ENCODE measurements at regions not wholly inside any gene's neighbourhood (a gene's known extent, or its start where the extent isn't known, plus 50 kb on each side); places are given as distances from the start of the nearest gene placed in this dataset.
"Not testable (repeated sequence)": the region's sequence is repeated elsewhere in the genome, so short reads cannot be mapped to it uniquely, and the experiment has no call there.

DNA sequence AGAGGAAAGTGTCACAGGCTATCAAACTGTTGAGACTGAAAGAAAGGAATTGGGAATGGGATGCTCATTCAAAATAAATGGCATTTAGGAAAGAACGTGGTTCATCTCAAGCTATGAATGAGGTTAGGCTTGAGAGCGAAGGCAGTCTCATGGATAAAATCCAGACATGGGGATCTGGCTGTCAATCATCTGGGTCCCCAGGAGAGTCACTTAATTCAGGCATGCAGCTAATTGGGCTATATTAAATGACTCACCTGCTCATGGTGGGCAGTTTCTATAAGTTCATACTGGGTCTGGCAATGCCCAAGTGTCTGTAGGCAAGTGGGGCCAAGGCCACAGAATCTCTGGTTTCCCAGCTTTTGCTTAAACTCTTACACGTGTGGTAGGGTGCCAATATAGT lies 286.5 kb upstream of the SEMA6A start:
- no peak for DNase-seq

DNA sequence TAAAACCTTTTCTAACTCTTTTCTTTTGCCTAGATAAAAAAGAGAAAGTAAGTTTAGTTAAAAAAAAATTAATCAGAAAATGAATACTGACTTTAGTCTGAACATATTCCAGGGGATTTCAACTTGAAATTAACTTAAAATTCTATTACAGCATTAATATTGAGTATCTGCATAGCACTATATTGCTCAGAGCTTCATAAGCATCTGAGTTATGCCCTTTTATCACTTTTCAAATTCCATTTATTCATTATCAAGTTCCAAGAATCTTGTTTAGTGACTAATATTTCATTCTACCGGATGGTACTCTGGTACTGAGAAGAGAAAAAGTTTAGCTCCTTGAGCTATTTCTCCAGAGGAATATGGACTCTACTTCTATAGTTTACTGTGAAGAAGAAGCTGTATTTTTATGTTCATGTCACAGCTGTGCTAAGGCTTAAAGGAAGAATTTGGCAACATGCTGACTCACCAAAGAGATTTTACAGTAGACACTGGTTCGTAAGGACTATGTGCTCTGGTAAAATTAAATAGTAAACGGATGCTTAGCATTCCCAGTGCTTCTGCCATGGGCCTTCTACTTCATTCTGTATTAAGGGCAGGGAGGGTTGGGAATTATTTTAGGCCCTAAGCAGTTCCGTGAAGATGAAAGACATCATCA lies 285.2 kb upstream of the SEMA6A start:
- no peak for DNase-seq

DNA sequence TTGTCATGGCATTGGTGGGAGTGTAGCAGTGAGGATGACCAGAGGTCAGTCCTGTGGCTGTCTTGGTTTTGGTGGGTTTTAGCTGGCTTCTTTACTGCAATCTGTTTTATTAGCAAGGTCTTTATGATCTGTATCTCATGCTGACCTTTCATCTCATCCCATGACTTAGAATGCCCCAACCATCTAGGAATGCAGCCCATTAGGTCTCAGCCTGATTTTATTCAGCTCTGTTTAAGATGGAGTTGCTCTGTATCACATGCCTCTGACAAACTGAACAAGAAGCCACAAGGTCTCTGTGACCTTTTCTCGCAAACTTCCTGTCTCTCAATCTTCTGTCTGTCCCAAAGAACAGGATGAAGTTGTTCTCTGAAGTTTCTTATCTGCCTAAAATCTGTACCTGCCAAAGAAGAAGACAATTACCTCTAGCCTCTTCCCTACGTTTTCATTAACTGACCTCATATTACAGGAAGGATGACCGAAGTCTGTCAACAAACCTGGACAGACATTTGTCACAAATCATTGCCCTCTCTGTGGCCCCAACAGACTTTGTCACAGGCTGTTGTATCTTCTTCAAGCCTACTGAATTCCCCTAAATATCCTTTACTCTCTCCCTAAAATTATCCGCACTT lies 284.2 kb upstream of the SEMA6A start:
- DNase-seq, result no peak

DNA sequence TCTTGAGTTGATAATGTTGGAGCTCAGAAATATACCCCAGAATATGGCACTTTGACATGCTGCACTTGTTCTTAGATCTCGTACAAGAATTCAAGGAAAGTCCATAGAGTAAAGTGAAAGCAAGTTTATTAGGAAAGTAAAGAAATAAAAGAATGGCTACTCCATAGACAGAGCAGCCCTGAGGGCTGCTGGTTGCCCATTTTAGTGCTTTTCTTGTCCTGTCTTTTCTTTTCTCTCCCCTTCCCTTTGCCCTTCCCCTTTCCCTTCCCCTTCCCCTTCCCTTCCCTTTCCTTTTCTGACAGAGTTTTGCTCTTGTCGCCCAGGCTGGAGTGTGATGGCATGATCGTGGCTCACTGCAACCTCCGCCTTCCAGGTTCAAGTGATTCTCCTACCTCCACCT lies 283.4 kb upstream of the SEMA6A start:
- DNase-seq, result not testable (repeated sequence)

DNA sequence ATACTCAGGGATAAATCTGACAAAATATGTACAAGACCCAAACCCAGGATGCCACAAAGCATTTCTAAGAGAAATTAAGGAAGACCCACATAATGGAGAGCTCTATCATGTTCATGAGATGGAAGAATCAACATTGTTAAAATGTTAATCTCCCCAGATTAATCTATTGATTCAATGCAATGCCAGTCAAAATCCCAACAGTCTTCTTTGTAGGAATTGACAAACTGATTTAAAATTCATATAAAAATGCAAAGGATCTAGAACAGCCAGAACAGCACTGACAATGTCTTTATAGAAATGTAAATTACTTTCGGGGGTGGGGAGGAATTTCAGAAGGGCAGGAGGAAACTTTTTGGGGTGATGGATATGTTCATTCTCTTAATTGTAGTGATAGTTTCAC lies 281.6 kb upstream of the SEMA6A start:
- DNase-seq, result no peak

DNA sequence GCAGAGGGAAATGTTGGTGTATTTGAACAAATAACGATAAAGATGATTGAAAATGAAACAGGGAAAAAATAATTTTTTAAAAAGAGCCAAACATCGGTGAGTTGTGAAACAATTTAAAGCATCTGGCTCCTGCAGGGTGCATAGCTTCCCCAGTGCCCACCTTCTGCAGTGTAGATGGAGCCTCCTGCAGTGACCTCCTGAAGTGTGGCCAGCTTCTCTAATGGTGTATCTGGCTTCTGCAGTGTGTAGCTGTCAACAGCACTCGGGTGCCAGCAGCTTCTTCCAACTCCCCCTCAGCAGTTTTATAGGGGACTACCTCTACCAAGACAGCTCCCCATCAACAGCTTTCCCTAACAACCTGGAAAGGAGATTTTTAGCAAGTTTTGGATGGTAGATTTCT lies 279.4 kb upstream of the SEMA6A start:
- no peak for DNase-seq

DNA sequence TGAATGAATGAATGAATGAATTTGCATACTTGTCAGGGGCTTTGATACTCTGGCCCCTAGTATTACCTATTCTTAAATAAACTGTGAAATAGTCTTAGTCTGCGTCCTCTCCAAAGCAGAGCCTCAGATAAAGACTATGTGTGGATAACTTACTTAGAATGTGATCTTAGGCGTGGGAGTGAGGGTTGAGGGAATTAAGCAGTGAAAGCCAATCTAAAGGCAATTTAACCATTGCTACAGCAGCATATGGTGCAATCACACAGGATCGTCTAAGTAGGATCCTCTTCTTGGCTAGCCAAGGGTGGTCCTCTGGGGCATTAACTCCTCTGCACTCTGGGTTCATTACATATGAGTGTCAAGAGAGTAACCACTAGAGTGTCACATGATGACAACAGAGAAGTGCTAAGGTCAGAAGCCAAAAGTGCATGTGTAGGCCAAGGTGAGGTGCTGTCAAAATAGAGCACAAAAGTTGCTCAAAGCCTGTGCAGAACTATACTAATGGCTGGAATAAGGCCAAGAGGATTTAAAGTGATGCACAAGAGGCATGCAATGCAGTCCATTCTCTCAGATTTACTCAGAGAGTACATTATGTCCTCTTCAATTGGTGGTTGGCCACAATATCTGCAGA lies 274.4 kb upstream of the SEMA6A start:
- no peak for DNase-seq

DNA sequence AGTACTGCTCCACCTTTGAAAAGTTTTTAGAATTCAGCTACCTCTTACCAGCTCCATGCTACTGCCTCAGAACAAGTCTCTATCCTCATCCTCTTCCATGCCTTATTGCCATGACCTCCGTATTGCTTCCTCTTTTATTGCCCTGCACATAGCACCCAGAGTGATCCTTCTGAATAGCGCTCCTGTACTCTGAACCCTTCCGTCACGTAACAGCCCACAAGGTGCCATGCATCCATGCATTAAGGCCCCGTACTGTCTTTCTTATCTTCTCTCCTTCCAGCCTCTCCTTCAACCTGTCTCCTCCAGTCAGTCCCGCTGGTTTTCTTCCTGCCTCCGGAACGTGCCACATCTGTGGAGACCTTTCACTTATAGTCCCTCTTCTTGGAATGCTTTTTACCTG lies 273.3 kb upstream of the SEMA6A start:
- no peak for DNase-seq

DNA sequence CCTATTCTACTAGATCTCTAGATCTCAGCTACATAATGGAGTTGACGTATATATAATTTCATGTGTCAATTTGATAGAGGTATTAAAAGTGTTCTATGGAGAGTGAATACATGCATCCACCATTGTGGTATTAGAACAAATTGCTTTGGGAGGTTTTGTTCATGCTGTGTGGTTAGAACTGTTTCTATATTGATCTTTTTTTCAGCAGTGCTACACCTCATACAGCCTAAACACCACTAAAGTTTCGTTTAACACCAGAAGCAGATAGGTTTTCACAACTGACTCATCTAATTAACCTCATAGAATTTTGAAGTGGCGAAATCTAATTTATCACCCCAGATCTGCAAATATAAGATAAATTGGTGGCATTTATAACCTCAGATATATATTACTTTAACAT lies 269.4 kb upstream of the SEMA6A start:
- DNase-seq, result no peak

DNA sequence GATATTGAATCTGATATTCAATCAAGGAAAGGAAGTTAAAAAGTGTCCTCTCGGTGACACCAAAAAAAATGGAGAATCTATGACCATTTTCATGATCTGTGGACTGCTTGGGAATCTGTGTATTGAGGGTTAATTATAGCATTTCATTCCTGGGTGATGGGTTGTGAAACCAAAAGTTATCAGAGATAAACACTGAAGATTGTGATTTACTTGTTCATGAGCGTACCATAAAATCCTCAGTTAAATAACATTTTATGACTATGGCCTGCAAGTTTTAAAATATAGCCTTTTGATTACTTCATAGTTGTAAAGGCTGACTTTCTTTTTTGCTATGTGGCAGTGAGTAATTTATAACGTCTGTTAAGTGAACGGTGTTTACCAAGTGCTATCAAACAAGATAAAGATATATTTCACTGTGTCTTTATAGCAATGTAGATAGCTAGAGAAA lies 267.9 kb upstream of the SEMA6A start:
- DNase-seq, result no peak

DNA sequence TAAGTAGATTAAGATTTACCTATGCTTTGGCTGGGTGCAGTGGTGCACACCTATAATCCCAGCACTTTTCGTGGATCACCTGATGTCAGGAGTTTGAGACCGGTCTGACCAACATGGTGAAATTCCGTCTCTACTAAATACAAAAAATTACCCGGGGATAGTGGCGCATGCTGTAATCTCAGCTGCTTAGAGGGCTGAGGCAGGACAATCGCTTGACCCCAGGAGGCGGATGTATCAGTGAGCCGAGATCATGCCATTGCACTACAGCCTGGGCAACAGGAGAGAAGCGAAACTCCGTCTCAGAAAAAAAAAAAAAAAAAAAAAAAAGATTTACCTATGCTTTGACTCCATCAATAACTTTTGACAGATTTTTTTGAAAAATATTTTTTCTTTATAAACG lies 267.1 kb upstream of the SEMA6A start:
- DNase-seq, result no peak

DNA sequence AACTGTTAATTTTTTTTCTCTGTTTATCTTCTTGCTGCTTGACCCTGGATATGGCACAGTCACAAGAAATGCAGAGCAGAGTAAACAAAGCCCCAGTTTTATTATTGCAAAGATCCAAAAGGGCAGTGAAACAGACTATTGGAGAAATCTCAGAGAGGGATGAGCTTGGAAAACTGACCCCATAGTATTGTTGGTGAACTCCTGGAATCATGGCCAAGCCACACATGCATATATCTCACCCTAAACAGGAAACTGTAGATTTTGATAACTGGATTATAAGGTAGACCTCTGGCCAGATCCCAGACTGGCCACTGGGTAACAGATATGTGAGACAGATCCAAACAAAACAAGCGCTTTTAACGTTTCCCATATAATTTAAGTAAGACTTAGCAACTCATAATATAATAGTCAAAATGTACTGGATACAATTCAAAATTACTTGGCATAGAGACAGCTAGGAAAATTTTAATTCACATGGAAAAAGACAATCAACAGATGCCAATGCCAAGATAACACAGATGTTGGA lies 263.5 kb upstream of the SEMA6A start:
- DNase-seq, result no peak

DNA sequence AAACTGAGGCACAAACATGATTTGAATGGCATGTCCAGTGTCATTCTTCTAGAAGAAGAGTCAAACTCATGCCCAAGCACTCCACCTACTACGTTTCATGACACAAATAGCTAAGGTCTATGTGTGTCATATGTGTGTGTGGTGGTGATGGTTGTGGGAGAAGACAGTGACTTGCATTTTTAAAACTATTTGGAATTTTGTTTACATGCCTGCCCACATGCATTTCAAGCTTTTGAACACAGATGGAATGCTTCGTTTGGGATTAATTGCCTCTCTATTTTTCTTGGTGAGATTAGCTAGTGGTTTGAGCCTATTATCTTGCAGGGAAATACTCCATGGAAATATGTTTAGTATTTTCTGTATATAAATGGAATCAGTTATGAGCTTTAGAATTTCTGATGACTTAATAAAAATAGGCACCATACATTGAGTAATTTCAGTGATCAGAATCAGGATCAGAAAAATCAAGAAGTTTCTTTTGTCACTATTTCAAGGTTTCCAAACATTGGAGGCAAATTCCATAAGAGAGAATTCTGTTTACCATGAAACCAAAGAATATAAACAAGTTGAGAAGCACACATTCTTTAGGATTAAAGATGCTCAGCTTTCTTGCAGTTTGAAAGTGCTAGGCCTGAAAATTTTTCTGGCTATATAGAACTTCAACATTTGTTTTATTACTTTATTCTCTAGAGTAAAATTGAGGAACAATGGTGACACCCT lies 260.3 kb upstream of the SEMA6A start:
- DNase-seq, result no peak

DNA sequence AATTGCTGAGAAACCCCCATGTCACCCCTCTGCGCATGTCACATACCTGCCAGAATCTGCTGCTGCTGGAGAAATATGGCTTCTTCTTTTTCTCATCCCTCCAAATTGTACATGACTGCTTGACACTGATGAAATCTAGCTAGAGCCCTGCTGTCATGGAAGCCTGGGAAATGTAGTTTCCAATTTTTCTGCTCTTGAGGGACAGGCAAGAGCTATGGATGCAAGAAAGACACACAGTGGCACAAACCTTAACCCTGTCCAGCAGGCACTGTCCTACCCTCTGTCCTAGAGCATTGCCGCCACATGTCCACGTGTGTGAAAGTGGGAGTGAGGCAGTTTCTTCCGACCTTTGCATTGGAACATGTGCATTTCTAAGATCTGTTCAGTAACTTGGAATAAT lies 255.5 kb upstream of the SEMA6A start:
- DNase-seq, result no peak

DNA sequence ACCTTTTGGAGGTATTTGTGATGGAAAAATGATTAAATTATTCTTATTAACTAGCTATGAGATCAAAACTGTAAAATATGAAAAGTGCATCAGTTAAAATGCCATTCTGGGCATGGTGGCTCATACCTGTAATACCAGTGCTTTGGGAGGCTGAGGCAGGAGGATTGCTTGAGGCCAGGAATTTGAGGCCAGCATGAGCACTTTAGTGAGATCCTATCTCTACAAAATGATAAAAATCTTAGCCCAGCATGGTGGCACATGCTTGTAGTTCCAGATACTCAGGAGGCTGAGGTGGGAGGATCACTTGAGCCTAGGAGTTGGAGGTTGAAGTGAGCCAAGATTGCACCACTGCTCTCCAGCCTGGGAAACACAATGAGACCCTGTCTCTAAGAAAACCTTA lies 252.5 kb upstream of the SEMA6A start:
- no peak for DNase-seq

DNA sequence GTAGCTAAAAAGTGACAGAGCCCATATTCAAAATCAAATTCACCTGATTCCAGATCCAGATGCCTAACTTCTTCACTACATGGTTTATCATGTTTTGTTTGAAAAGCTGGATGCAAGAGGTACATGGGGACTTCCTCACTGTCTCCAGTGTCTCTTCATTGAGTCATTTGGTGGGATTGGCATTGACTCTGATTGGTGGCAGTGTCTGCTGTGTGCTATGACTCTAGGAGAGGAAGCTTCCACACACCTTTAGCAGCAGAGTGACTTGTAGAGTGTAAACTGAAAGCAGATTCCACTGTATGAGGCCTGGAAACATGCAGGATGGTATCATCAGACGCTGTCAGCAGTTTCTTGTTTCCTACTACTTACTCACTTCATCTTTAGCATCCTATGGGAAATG lies 250.9 kb upstream of the SEMA6A start:
- DNase-seq, result no peak

DNA sequence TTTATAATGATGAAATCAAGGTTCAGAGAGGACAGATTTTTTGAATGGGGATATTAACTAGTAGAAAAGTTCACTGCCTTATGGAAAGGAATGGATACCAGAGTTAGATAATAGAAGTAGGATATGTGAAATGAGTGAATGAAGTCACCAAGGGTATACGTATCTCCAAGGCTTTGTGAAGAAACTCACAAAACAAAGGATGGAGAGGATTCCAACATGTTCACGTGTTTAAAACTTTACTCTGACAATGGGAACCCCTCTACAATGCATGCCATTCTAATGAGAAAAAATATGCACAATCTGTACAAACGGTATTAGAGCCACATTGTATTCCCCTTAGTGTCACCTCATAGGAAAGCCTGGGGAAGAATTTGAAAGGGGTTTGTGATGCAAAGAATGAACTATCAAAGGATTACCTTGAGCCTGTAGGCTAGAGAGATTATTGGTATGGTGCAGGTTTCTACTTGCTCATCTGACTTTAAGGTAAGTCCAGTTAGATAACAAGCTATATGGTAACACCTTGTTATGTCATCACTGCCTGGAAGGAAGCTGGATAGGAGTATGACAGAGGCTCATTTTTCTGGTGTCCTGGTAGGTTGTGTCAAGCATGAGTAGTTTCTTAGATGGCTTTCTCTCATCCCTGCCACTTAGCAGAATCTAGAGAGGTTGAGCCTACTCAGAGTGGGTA lies 250.3 kb upstream of the SEMA6A start:
- DNase-seq, result no peak

DNA sequence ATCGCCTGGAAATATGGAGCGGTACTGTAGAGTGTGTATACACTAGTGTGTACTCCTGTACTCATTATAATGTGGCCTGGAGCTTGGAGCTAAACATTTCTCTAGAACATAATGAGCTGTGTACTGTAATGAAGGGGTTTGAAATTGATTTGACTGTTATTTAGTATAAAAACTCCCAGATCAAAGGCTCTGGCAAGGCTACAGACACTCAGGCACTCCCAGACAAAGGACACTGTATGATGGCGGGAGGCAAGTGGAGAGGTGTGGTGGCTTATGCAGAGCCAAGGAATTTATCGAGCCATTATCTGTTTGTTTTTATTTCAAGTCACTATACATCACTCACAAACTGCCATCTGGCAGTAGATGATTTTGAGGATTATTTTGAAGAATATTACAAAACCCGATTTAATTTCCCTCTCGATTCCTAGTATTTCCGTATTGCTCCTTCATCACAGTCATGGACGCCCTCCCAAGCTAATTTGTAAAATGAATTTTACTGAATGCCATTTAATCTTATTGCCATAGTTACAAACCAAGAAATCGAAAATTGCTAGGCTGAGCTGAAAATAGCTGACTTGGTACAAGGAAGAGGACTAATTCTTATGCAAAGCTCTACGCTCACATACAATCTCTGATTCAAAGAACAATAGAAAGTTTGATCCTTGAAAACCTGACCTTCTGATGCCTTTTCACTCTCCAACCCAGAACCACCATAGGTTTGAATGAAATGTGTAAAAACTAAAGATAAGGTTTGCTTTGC lies 240.2 kb upstream of the SEMA6A start:
- DNase-seq, result no peak

DNA sequence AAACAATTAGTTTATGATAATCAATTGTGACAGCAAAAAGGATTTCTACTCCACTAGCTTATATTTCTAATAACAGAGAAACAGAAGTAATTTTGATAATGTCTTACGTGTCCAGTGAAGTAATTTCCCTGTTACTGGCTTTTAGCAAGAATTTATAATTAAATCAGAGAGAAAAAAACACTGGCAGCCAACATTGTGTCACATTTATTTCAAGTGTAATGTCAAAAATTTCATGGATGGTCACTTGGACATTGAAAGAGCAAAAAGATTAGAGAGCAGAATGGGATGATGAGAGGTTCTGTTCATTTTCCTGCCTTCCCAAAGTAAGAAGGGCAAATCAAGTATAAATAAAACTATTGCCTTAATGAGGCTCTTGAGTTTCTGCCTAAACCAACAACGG lies 239.3 kb upstream of the SEMA6A start:
- no peak for DNase-seq

DNA sequence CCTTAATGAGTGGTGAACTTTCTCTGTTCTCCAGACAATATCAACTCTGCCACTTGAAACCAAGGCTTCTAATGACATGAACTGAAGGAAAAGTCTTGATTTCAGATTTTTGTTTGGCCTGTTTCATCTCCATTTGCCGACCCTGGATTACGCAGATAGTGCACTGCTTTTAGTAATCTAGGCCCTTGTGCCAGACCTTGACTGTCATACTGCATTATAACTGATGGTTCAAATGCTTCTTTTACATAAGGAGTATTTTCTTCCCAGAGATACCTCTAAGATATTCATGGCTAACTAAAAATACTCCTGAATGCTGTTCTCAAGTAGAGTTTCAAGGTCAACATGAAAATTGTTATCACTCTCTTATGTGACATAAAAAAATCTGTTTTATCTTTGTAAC lies 238.7 kb upstream of the SEMA6A start:
- DNase-seq, result no peak

DNA sequence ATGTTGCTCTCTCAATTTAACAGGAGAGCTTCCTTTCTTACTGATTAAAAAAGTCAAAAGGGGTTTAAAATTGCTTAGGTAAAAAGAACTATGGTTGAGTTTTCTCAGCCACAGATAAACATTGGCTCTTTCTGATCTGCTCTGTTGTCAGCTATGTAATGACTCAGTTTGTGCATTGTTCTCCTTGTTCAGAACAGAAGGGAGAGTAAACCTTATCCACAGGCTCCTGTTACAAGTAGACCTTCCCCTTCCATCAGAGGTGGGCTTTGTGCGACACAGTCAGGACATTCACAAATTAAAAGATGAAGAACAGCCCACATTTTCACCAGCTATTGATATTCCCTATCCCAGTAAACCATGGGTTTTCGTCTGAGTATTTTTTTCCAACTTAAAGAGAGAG lies 236.3 kb upstream of the SEMA6A start:
- no peak for DNase-seq

DNA sequence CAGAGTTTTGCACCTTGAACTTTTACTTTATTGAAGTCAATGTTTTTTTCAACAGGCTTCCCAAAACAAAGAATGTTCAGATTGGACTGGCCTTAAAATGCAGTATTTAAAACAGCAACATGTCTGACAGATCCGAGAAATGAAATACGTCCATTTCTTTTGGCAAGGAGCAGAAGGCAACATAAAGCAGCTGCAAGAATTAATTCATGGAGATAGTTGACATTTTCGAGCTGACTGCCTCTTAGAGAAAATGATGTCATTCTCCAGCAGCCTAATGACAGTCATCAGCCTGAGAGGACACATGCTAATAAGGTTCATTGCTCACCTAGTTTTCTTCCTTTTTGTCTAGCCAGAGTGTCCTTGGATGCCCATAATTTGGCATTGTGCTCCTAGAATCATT lies 232.2 kb upstream of the SEMA6A start:
- DNase-seq, result no peak

Measured in hematopoietic multipotent progenitor cell treated with erythropoietin and hydrocortisone succinate and interleukin-3 and kit ligand, for 6 days (in vitro differentiated cells).